ENCODE measurements at regions not wholly inside any gene's neighbourhood (a gene's known extent, or its start where the extent isn't known, plus 50 kb on each side); places are given as distances from the start of the nearest gene placed in this dataset.

GRCh38 chrX:25076941-25077500 lies 61.3 kb upstream of the ARX start:
- TF ChIP-seq CTCF (optimal IDR thresholded peaks at IDR 0.05 in 1 of 3, IDR thresholded peaks at IDR 0.05 in 1 of 3, conservative IDR thresholded peaks at IDR 0.05 in 1 of 3; ENCODE audit: extremely low read depth in 1 of 3, insufficient read depth in 2 of 3, low read length in 3 of 3) = no peak
- TF ChIP-seq EZH2 (IDR thresholded peaks at IDR 0.05; ENCODE audit: low read length) = no peak
